ENCODE measurements at regions not wholly inside any gene's neighbourhood (a gene's known extent, or its start where the extent isn't known, plus 50 kb on each side); places are given as distances from the start of the nearest gene placed in this dataset.

GRCh38 chr7:119348491-119348890 lies 924.5 kb upstream of the KCND2 start:
- Histone ChIP-seq H3K9ac (ENCODE audit: low read depth, low read length) (no peak overlapping the region), H3K27me3 (ENCODE audit: control insufficient read depth, insufficient read depth, low read length) (no peaks in the 10 kb centered on the region), H3K9me3 (replicated peaks; ENCODE audit: low read length) (no peaks in the 10 kb centered on the region), H3K4me3 (ENCODE audit: low read length) (no peak overlapping the region), H3K4me1 (ENCODE audit: control insufficient read depth, insufficient read depth, low read length) (no peaks in the 10 kb centered on the region), H3K4me2 (ENCODE audit: low read length) (no peak overlapping the region), H3K36me3 (ENCODE audit: insufficient read depth, low read length) (no peaks in the 10 kb centered on the region)

DNA sequence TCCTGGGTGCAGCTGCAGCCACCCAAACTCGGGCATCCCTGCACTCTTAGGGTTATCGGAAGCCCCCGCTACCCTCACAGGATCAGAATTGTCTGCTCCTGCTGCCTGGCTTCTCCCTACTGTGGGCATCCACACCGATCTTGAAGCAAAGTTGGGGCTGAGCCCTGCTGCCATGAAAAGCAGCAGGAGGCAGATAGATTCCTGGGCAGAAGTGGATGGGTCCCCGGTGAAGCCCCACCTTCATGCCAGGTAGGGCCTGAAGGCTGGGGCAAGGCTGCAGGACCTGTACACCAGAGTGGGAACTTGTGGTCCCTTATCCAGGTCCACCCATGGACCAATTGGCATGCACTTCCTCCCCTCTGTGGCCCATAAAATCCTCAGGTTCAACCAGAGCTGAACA lies 922.6 kb upstream of the KCND2 start:
- no peak overlapping the region for H3K4me2 ChIP-seq (ENCODE audit: low read length)
- no peaks in the 10 kb centered on the region for H3K27me3 ChIP-seq (ENCODE audit: control insufficient read depth, insufficient read depth, low read length)
- H3K9me3 ChIP-seq (replicated peaks; ENCODE audit: low read length): no peaks in the 10 kb centered on the region
- no peaks in the 10 kb centered on the region for H3K4me1 ChIP-seq (ENCODE audit: control insufficient read depth, insufficient read depth, low read length)
- no peak overlapping the region for H3K4me3 ChIP-seq (ENCODE audit: low read length)
- H3K36me3 ChIP-seq (ENCODE audit: insufficient read depth, low read length): no peaks in the 10 kb centered on the region
- no peak overlapping the region for H3K9ac ChIP-seq (ENCODE audit: low read depth, low read length)

DNA sequence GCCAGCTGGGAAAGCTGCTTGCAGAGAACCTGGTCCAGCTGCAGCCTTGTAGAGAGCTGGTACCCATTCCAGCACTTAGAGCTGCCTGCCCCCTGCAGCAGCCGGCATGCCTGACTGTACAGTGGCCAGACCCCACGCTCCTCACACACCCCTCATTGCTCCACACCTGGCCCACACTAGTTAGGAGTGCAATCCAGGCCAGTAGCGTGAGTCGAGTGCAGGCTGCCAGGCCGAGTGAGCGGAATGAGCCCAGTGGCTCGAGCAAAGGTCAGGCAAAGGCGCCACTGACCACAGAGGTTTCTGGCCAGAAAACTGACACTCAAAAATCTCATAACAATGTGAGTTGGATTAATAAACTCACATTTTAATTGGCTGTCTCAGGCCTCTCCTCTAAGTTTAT lies 921.7 kb upstream of the KCND2 start:
- no peak overlapping the region for H3K4me2 ChIP-seq (ENCODE audit: low read length)
- no peak overlapping the region for H3K9ac ChIP-seq (ENCODE audit: low read depth, low read length)
- H3K4me3 ChIP-seq (ENCODE audit: low read length): no peak overlapping the region
- no peaks in the 10 kb centered on the region for H3K36me3 ChIP-seq (ENCODE audit: insufficient read depth, low read length)
- H3K4me1 ChIP-seq (ENCODE audit: control insufficient read depth, insufficient read depth, low read length): no peaks in the 10 kb centered on the region
- no peaks in the 10 kb centered on the region for H3K9me3 ChIP-seq (replicated peaks; ENCODE audit: low read length)
- no peaks in the 10 kb centered on the region for H3K27me3 ChIP-seq (ENCODE audit: control insufficient read depth, insufficient read depth, low read length)

DNA sequence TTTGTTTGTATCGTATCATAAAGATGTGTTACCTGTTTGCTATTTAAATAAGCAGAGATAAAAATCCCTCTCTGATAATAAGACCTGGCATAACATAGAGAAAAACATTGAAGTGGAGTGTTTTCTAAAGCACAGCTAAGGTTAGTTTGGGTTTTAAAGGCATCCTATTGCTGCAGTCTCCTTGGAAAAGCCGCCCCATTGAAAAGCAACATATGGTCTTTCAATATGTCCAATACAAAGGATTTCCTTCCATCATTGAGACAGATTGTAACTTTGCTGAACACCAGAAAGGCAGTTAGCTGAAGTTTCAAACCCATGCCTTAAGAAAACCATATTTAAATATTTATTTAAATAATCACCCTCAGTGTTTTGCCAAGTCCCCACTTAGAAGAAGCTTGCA lies 898.5 kb upstream of the KCND2 start:
- no peak overlapping the region for H3K9ac ChIP-seq (ENCODE audit: low read depth, low read length)
- H3K9me3 ChIP-seq (replicated peaks; ENCODE audit: low read length): no peaks in the 10 kb centered on the region
- no peaks in the 10 kb centered on the region for H3K36me3 ChIP-seq (ENCODE audit: insufficient read depth, low read length)
- H3K4me1 ChIP-seq (ENCODE audit: control insufficient read depth, insufficient read depth, low read length): no peaks in the 10 kb centered on the region
- no peak overlapping the region for H3K4me2 ChIP-seq (ENCODE audit: low read length)
- no peaks in the 10 kb centered on the region for H3K27me3 ChIP-seq (ENCODE audit: control insufficient read depth, insufficient read depth, low read length)
- H3K4me3 ChIP-seq (ENCODE audit: low read length): no peak overlapping the region

DNA sequence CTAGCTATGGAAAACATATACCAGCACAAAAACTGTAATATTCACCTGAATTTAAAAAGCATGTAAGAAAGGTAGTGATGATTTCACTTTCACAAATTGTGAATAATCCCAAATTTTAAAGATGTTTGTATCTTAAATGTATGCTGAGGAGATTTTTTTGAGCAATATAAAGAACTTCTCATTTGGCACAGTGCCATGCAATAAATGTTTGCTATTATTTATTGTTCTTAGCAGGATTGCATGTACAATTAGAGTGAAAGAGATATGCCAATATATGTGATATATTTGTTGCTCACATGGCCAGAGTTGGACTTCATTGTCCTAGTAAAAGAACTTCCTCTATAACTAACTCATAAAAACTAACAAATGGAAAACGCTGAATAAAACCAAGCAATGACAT lies 895.1 kb upstream of the KCND2 start:
- no peak overlapping the region for H3K4me3 ChIP-seq (ENCODE audit: low read length)
- H3K9me3 ChIP-seq (replicated peaks; ENCODE audit: low read length): no peaks in the 10 kb centered on the region
- H3K27me3 ChIP-seq (ENCODE audit: control insufficient read depth, insufficient read depth, low read length): no peaks in the 10 kb centered on the region
- no peaks in the 10 kb centered on the region for H3K4me1 ChIP-seq (ENCODE audit: control insufficient read depth, insufficient read depth, low read length)
- H3K36me3 ChIP-seq (ENCODE audit: insufficient read depth, low read length): no peaks in the 10 kb centered on the region
- H3K9ac ChIP-seq (ENCODE audit: low read depth, low read length): no peak overlapping the region
- no peak overlapping the region for H3K4me2 ChIP-seq (ENCODE audit: low read length)

DNA sequence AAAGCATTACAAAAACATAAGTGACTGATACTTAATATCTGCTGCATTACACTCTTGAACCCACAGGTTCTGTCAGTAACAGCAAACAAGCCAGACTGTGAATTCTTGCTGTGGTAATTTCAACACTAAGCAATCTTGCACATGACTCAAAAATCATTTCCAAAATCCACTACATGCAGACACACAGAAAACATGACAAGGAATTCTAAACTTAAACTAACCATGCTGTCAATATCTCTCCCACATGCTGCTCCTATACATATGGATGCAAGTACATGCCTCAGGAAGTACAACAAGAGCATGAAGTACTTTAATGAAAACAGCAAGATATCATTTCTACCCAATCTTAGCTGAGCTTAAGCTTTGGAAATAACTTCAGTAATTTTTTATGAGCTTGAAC lies 890.2 kb upstream of the KCND2 start:
- H3K9ac ChIP-seq (ENCODE audit: low read depth, low read length): no peak overlapping the region
- H3K4me3 ChIP-seq (ENCODE audit: low read length): no peak overlapping the region
- H3K4me2 ChIP-seq (ENCODE audit: low read length): no peak overlapping the region
- no peaks in the 10 kb centered on the region for H3K27me3 ChIP-seq (ENCODE audit: control insufficient read depth, insufficient read depth, low read length)
- H3K36me3 ChIP-seq (ENCODE audit: insufficient read depth, low read length): no peaks in the 10 kb centered on the region
- H3K4me1 ChIP-seq (ENCODE audit: control insufficient read depth, insufficient read depth, low read length): no peaks in the 10 kb centered on the region
- H3K9me3 ChIP-seq (replicated peaks; ENCODE audit: low read length): no peaks in the 10 kb centered on the region

- no peak overlapping the region for H3K4me2 ChIP-seq (ENCODE audit: low read length)
- H3K9me3 ChIP-seq (replicated peaks; ENCODE audit: low read length): no peaks in the 10 kb centered on the region
- H3K4me3 ChIP-seq (ENCODE audit: low read length): no peak overlapping the region
- no peak overlapping the region for H3K9ac ChIP-seq (ENCODE audit: low read depth, low read length)
- H3K27me3 ChIP-seq (ENCODE audit: control insufficient read depth, insufficient read depth, low read length): no peaks in the 10 kb centered on the region
- H3K36me3 ChIP-seq (ENCODE audit: insufficient read depth, low read length): no peaks in the 10 kb centered on the region
- H3K4me1 ChIP-seq (ENCODE audit: control insufficient read depth, insufficient read depth, low read length): no peaks in the 10 kb centered on the region
Observed at GRCh38 chr7:119395024-119395423, 878.0 kb upstream of the KCND2 start.

DNA sequence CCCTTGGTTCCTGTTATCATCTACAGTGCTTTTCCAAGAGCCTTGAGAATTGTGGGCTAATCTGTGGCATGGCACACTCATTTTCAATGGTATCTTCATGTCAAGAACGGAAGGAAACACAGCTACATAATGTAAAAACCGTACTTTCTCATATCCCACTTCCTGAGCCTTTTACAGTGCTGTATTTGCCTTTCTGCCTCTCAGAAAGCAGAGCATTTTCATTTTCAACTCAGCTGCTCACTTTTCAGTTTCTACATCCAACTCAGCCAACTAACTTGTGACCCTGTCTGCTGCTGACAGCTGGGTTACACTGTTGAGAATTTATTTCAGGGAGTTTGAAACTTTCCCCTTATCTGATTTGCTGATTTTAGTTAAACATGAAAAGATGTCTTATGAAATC lies 875.8 kb upstream of the KCND2 start:
- Histone ChIP-seq H3K9ac (ENCODE audit: low read depth, low read length) (no peak overlapping the region), H3K4me3 (ENCODE audit: low read length) (no peak overlapping the region), H3K4me1 (ENCODE audit: control insufficient read depth, insufficient read depth, low read length) (no peaks in the 10 kb centered on the region), H3K27me3 (ENCODE audit: control insufficient read depth, insufficient read depth, low read length) (no peaks in the 10 kb centered on the region), H3K9me3 (replicated peaks; ENCODE audit: low read length) (no peaks in the 10 kb centered on the region), H3K36me3 (ENCODE audit: insufficient read depth, low read length) (no peaks in the 10 kb centered on the region), H3K4me2 (ENCODE audit: low read length) (no peak overlapping the region)

GRCh38 chr7:119408596-119408995 lies 864.4 kb upstream of the KCND2 start:
- no peaks in the 10 kb centered on the region for H3K9me3 ChIP-seq (replicated peaks; ENCODE audit: low read length)
- H3K4me1 ChIP-seq (ENCODE audit: control insufficient read depth, insufficient read depth, low read length): no peaks in the 10 kb centered on the region
- no peaks in the 10 kb centered on the region for H3K27me3 ChIP-seq (ENCODE audit: control insufficient read depth, insufficient read depth, low read length)
- H3K36me3 ChIP-seq (ENCODE audit: insufficient read depth, low read length): no peaks in the 10 kb centered on the region
- no peak overlapping the region for H3K4me3 ChIP-seq (ENCODE audit: low read length)
- no peak overlapping the region for H3K4me2 ChIP-seq (ENCODE audit: low read length)
- H3K9ac ChIP-seq (ENCODE audit: low read depth, low read length): no peak overlapping the region

DNA sequence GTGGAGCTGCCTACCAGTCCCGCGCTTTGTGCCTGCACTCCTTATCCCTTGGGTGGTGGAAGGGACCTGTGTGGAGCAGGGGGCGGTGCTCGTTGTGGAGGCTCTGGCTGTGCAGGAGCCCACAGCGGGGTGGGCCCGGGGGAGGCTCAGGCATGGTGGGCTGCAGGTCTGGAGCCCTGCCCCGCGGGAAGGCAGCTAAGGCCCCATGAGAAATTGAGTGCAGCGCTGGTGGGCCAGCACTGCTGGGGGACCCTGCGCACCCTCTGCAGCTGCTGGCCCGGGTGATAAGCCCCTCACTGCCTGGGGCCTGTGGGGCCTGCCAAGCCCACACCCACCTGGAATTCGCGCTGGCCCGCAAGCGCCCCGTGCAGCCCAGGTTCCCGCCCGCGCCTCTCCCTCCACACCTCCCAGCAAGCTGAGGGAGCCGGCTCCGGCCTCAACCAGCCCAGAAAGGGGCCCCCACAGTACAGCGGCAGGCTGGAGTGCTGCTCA lies 859.6 kb upstream of the KCND2 start:
- H3K27me3 ChIP-seq (ENCODE audit: control insufficient read depth, insufficient read depth, low read length): no peaks in the 10 kb centered on the region
- H3K4me2 ChIP-seq (ENCODE audit: low read length): no peak overlapping the region
- no peaks in the 10 kb centered on the region for H3K36me3 ChIP-seq (ENCODE audit: insufficient read depth, low read length)
- H3K9ac ChIP-seq (ENCODE audit: low read depth, low read length): no peak overlapping the region
- H3K4me1 ChIP-seq (ENCODE audit: control insufficient read depth, insufficient read depth, low read length): no peaks in the 10 kb centered on the region
- no peak overlapping the region for H3K4me3 ChIP-seq (ENCODE audit: low read length)
- no peaks in the 10 kb centered on the region for H3K9me3 ChIP-seq (replicated peaks; ENCODE audit: low read length)

DNA sequence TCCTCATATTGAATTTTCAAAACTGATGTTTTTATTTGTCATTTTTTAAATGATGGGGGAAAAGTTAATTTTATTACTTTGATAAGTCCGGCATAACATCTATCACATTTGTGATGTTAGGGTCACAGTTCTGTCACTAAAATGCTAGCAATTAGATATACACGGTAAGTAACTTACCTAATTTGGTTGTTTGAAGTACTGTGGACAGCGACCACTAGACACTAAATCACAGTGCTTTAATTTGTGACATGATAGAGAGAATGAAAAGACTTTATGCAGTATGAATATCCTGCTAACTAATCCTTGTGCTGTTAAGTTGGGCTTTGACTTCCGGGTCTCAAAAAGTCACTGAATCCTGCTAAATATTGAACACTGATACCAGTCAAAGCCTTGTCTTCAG lies 857.3 kb upstream of the KCND2 start:
- H3K4me2 ChIP-seq (ENCODE audit: low read length): no peak overlapping the region
- no peaks in the 10 kb centered on the region for H3K9me3 ChIP-seq (replicated peaks; ENCODE audit: low read length)
- H3K27me3 ChIP-seq (ENCODE audit: control insufficient read depth, insufficient read depth, low read length): no peaks in the 10 kb centered on the region
- H3K9ac ChIP-seq (ENCODE audit: low read depth, low read length): no peak overlapping the region
- H3K4me3 ChIP-seq (ENCODE audit: low read length): no peak overlapping the region
- H3K4me1 ChIP-seq (ENCODE audit: control insufficient read depth, insufficient read depth, low read length): no peaks in the 10 kb centered on the region
- no peaks in the 10 kb centered on the region for H3K36me3 ChIP-seq (ENCODE audit: insufficient read depth, low read length)

- no peak overlapping the region for H3K9ac ChIP-seq (ENCODE audit: low read depth, low read length)
- no peaks in the 10 kb centered on the region for H3K36me3 ChIP-seq (ENCODE audit: insufficient read depth, low read length)
- H3K4me1 ChIP-seq (ENCODE audit: control insufficient read depth, insufficient read depth, low read length): no peaks in the 10 kb centered on the region
- H3K27me3 ChIP-seq (ENCODE audit: control insufficient read depth, insufficient read depth, low read length): no peaks in the 10 kb centered on the region
- no peaks in the 10 kb centered on the region for H3K9me3 ChIP-seq (replicated peaks; ENCODE audit: low read length)
- H3K4me3 ChIP-seq (ENCODE audit: low read length): no peak overlapping the region
- no peak overlapping the region for H3K4me2 ChIP-seq (ENCODE audit: low read length)
Observed at GRCh38 chr7:119421657-119422056, 851.3 kb upstream of the KCND2 start.
